SU-DHL-6 (cell line): ENCODE measurements at regions not wholly inside any gene's neighbourhood (a gene's known extent, or its start where the extent isn't known, plus 50 kb on each side); places are given as distances from the start of the nearest gene placed in this dataset.

Source experiments
- H2AFZ ChIP-seq: fragments of 200-600 bp; sonication (generic); 2 replicates; pipeline ENCODE4 v1.6.1; 2014; ENCODE audit warnings: low read depth, mild to moderate bottlenecking, moderate library complexity, mixed read lengths, antibody characterized with exemption, low read length; ENCODE audit not compliant: severe bottlenecking
- H3F3A ChIP-seq: fragments of 200-600 bp; shearing (Covaris generic); 2 replicates; pipeline ENCODE4 v1.6.0; 2016; ENCODE audit warnings: antibody characterized with exemption, mild to moderate bottlenecking; ENCODE audit not compliant: insufficient read depth
- H3K27ac ChIP-seq: fragments of 200-600 bp; sonication (generic); 2 replicates; pipeline ENCODE4 v1.5.1; 2016; ENCODE audit warnings: low read depth, mild to moderate bottlenecking, low read length, moderate library complexity, mixed read lengths
- H3K27me3 ChIP-seq: fragments of 200-600 bp; sonication (generic), shearing (Covaris generic); 2 replicates; pipeline ENCODE4 v1.6.0; 2014; ENCODE audit warnings: mild to moderate bottlenecking, low read length
- H3K36me3 ChIP-seq: fragments of 200-600 bp; sonication (generic); 2 replicates; pipeline ENCODE4 v1.6.1; 2014; ENCODE audit warnings: mild to moderate bottlenecking, low read length, mixed read lengths
- H3K4me2 ChIP-seq: fragments of 300-600, 200-600 bp; shearing (Covaris generic), sonication (generic); 2 replicates; pipeline ENCODE4 v1.6.0; 2014; ENCODE audit warnings: low read length, low read depth, mild to moderate bottlenecking; ENCODE audit not compliant: poor library complexity, severe bottlenecking
- H3K4me3 ChIP-seq: fragments of 200-600 bp; sonication (generic); 2 replicates; pipeline ENCODE4 v1.5.1; 2014; ENCODE audit warnings: antibody characterized with exemption, low read length, mild to moderate bottlenecking, mixed read lengths; ENCODE audit not compliant: insufficient read depth, poor library complexity, severe bottlenecking
- H3K79me2 ChIP-seq: fragments of 200-600 bp; sonication (generic); 2 replicates; pipeline ENCODE4 v1.6.1; 2014; ENCODE audit warnings: mild to moderate bottlenecking, low read length, moderate library complexity; ENCODE audit not compliant: insufficient read depth
- H3K9ac ChIP-seq: fragments of 200-600 bp; sonication (generic); 2 replicates; pipeline ENCODE4 v1.7.0; 2014; ENCODE audit warnings: mild to moderate bottlenecking, low read length
- H3K9me2 ChIP-seq: fragments of 200-600 bp; sonication (generic); replicated peaks from 2 replicates; pipeline ENCODE4 v1.6.1; 2014; ENCODE audit warnings: low read length; ENCODE audit not compliant: insufficient read depth
- H3K9me3 ChIP-seq: fragments of 200-600 bp; sonication (generic); 2 replicates; pipeline ENCODE4 v1.6.1; 2014; ENCODE audit warnings: low read length, mixed read lengths; ENCODE audit not compliant: insufficient read depth
- H4K20me1 ChIP-seq: fragments of 200-600 bp; sonication (generic); 2 replicates; pipeline ENCODE4 v1.6.1; 2014; ENCODE audit warnings: low read depth, mild to moderate bottlenecking, antibody characterized with exemption, low read length, moderate library complexity, mixed read lengths
- EZH2phosphoT487 ChIP-seq: fragments of 200-600 bp; sonication (generic), shearing (Covaris generic); conservative IDR thresholded peaks from 2 replicates; pipeline ENCODE4 v1.6.1; 2018; ENCODE audit warnings: mild to moderate bottlenecking, antibody characterized with exemption, low read length, moderate library complexity, mixed read lengths
- TF ChIP-seq, protein P1 (sequence below): fragments of 200-600 bp; sonication (generic); IDR thresholded peaks from one replicate; pipeline ENCODE4 v1.5.1; 2017; ENCODE audit warnings: antibody characterized with exemption, mild to moderate bottlenecking, low read length, moderate library complexity; ENCODE audit not compliant: insufficient read depth, poor library complexity, severe bottlenecking

DNA sequence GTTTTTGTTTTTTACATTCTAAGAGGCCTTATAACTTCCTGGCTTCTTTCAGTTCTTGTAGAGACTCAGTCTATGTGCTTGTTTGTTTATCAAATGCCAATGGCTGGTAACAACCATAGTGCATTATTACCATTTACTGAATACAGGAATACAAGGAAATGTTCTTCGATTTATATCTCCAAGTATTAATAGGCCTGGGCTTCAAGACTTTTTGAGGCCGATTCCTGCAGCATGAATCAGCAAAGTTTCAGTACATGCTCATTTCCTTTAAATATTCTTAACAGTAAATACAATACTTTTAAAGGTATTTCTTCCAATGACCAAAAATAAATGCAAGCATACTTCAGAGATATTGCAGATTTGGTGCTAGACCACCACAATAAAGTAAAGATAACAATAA lies 535.3 kb downstream of the EFNA5 start:
- Histone ChIP-seq H3K9me3 (no peaks in the 10 kb centered on the region), H3K4me2 (no peak overlapping the region), H2AFZ (peak overlapping the region; percentile 14), H3K9me2 (no peaks in the 10 kb centered on the region), H3F3A (no peaks in the 10 kb centered on the region), H3K79me2 (no peaks in the 10 kb centered on the region), H3K9ac (no peak overlapping the region), H3K27me3 (no peaks in the 10 kb centered on the region), H3K36me3 (no peaks in the 10 kb centered on the region), H3K27ac (no peak overlapping the region), H3K4me3 (no peak overlapping the region), H4K20me1 (no peaks in the 10 kb centered on the region)
- no peak for TF ChIP-seq EZH2phosphoT487
- TF ChIP-seq, protein P1, sequence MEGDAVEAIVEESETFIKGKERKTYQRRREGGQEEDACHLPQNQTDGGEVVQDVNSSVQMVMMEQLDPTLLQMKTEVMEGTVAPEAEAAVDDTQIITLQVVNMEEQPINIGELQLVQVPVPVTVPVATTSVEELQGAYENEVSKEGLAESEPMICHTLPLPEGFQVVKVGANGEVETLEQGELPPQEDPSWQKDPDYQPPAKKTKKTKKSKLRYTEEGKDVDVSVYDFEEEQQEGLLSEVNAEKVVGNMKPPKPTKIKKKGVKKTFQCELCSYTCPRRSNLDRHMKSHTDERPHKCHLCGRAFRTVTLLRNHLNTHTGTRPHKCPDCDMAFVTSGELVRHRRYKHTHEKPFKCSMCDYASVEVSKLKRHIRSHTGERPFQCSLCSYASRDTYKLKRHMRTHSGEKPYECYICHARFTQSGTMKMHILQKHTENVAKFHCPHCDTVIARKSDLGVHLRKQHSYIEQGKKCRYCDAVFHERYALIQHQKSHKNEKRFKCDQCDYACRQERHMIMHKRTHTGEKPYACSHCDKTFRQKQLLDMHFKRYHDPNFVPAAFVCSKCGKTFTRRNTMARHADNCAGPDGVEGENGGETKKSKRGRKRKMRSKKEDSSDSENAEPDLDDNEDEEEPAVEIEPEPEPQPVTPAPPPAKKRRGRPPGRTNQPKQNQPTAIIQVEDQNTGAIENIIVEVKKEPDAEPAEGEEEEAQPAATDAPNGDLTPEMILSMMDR: no peak

DNA sequence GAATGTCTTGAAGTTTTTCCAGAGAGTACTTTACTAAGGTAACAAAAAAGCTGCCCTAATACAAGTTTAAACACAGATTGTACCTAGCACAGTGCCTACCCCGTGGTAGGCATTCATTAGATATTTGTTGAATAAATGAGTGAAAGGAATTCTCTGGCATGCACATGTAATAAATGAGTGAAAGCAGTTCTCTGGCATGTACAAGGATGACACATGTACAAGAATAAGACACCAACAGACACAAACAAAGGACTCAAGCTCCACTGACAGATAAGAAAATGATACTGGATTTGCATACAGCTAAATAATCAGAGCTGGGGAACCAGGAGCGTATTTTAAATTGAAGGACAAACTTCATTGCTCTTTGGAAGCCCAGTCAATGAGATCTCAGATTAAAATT lies 535.8 kb downstream of the EFNA5 start:
- Histone ChIP-seq H3K9ac (no peak overlapping the region), H3K4me3 (no peak overlapping the region), H2AFZ (peak overlapping the region; percentile 14), H4K20me1 (no peaks in the 10 kb centered on the region), H3K36me3 (no peaks in the 10 kb centered on the region), H3K4me2 (no peak overlapping the region), H3K9me3 (no peaks in the 10 kb centered on the region), H3K27me3 (no peaks in the 10 kb centered on the region), H3K9me2 (no peaks in the 10 kb centered on the region), H3F3A (no peaks in the 10 kb centered on the region), H3K27ac (no peak overlapping the region), H3K79me2 (no peaks in the 10 kb centered on the region)
- TF ChIP-seq EZH2phosphoT487: no peak
- TF ChIP-seq, protein P1: no peak

DNA sequence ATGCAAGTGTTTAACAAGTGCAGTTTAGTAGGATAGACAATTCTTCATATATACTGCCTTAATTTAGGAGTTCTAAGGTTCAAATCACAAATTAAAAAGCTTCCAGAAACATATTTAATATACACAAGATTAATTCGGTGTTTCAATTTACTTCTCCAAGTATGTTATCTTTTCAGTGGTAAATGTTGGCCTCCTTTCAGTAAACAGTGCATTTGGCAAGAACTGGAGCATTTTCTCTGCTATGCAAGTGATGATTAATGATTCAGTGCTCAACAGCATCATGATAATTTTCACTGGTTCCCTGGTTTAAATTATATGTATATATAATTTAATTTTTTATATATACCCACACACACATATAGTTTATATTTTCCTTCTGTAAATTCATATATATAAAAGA lies 541.7 kb downstream of the EFNA5 start:
- H3K27me3 ChIP-seq: no peaks in the 10 kb centered on the region
- H2AFZ ChIP-seq: no peak overlapping the region
- no peaks in the 10 kb centered on the region for H3F3A ChIP-seq
- H3K79me2 ChIP-seq: no peaks in the 10 kb centered on the region
- no peaks in the 10 kb centered on the region for H3K9me2 ChIP-seq
- H3K9me3 ChIP-seq: no peaks in the 10 kb centered on the region
- no peak for TF ChIP-seq EZH2phosphoT487
- TF ChIP-seq, protein P1: no peak
- no peak overlapping the region for H3K4me2 ChIP-seq
- H3K9ac ChIP-seq: no peak overlapping the region
- H3K27ac ChIP-seq: no peak overlapping the region
- no peaks in the 10 kb centered on the region for H4K20me1 ChIP-seq
- H3K36me3 ChIP-seq: no peaks in the 10 kb centered on the region
- no peak overlapping the region for H3K4me3 ChIP-seq
